ENCODE measurements at regions not wholly inside any gene's neighbourhood (a gene's known extent, or its start where the extent isn't known, plus 50 kb on each side); places are given as distances from the start of the nearest gene placed in this dataset.

- WGBS (ENCODE audit: extremely low coverage, insufficient coverage, insufficient read length) = no CpG with 5 or more reads among the region's 3 CpGs
- H3K4me3 ChIP-seq (ENCODE audit: low read depth, low read length) = no peak overlapping the region
- no peak overlapping the region for H3K23ac ChIP-seq (ENCODE audit: low read length)
- H3K36me3 ChIP-seq (ENCODE audit: control insufficient read depth in 1 of 2, insufficient read depth in 2 of 2, low read length in 2 of 2) = no peaks in the 10 kb centered on the region
- H2BK5ac ChIP-seq (ENCODE audit: low read depth, low read length, poor library complexity) = no peak overlapping the region
- no peaks in the 10 kb centered on the region for H3K79me1 ChIP-seq (ENCODE audit: low read length)
- no peak overlapping the region for H3K14ac ChIP-seq (ENCODE audit: low read length)
- no peaks in the 10 kb centered on the region for H3K27me3 ChIP-seq (ENCODE audit: insufficient read depth, low read length)
- H3K9ac ChIP-seq (ENCODE audit: low read length) = no peak overlapping the region
- H4K91ac ChIP-seq (ENCODE audit: low read depth, low read length) = no peak overlapping the region
- no peak overlapping the region for H3K18ac ChIP-seq (ENCODE audit: low read length)
- H2BK120ac ChIP-seq (ENCODE audit: insufficient read depth, low read length, poor library complexity) = no peak overlapping the region
- H3K27ac ChIP-seq (ENCODE audit: low read depth, low read length) = no peak overlapping the region
- H2AK5ac ChIP-seq (ENCODE audit: low read length) = no peak overlapping the region
- no peaks in the 10 kb centered on the region for H3K9me3 ChIP-seq (ENCODE audit: insufficient read depth, low read depth, low read length)
- peaks cover 0 to 2% of the 10 kb centered on the region in 2 experiments for H3K4me1 ChIP-seq (ENCODE audit: control insufficient read depth in 1 of 2, insufficient read depth in 2 of 2, low read length in 2 of 2)
- H3K4ac ChIP-seq (ENCODE audit: low read depth, low read length) = no peak overlapping the region
- DNase-seq = no peak
- no peak overlapping the region for H3K4me2 ChIP-seq (ENCODE audit: low read length)
- H2BK12ac ChIP-seq (ENCODE audit: low read length) = no peak overlapping the region
- no peaks in the 10 kb centered on the region for H3K79me2 ChIP-seq (ENCODE audit: control insufficient read depth, insufficient read depth, low read length, poor library complexity)
- H4K8ac ChIP-seq (ENCODE audit: low read depth, low read length) = no peak overlapping the region
- no peak overlapping the region for H4K12ac ChIP-seq (ENCODE audit: low read depth, low read length)
- H2AFZ ChIP-seq (ENCODE audit: insufficient read depth, low read length, poor library complexity) = no peak overlapping the region
Observed at GRCh38 chr4:149005191-149005590, 563.0 kb upstream of the NR3C2 start.

GRCh38 chr4:148999924-149000323 lies 557.7 kb upstream of the NR3C2 start:
- no peak overlapping the region for H2BK120ac ChIP-seq (ENCODE audit: insufficient read depth, low read length, poor library complexity)
- no peaks in the 10 kb centered on the region for H3K9me3 ChIP-seq (ENCODE audit: insufficient read depth, low read depth, low read length)
- no peak overlapping the region for H2AK5ac ChIP-seq (ENCODE audit: low read length)
- H3K27ac ChIP-seq (ENCODE audit: low read depth, low read length) = no peak overlapping the region
- H4K12ac ChIP-seq (ENCODE audit: low read depth, low read length) = no peak overlapping the region
- no peak overlapping the region for H3K4ac ChIP-seq (ENCODE audit: low read depth, low read length)
- DNase-seq = no peak
- H4K8ac ChIP-seq (ENCODE audit: low read depth, low read length) = no peak overlapping the region
- no peak overlapping the region for H3K14ac ChIP-seq (ENCODE audit: low read length)
- H3K23ac ChIP-seq (ENCODE audit: low read length) = no peak overlapping the region
- no peak overlapping the region for H3K18ac ChIP-seq (ENCODE audit: low read length)
- H4K91ac ChIP-seq (ENCODE audit: low read depth, low read length) = no peak overlapping the region
- H2BK12ac ChIP-seq (ENCODE audit: low read length) = no peak overlapping the region
- H2AFZ ChIP-seq (ENCODE audit: insufficient read depth, low read length, poor library complexity) = no peak overlapping the region
- H3K4me2 ChIP-seq (ENCODE audit: low read length) = no peak overlapping the region
- no peaks in the 10 kb centered on the region for H3K79me1 ChIP-seq (ENCODE audit: low read length)
- H3K79me2 ChIP-seq (ENCODE audit: control insufficient read depth, insufficient read depth, low read length, poor library complexity) = no peaks in the 10 kb centered on the region
- H3K4me3 ChIP-seq (ENCODE audit: low read depth, low read length) = no peak overlapping the region
- no peak overlapping the region for H2BK5ac ChIP-seq (ENCODE audit: low read depth, low read length, poor library complexity)
- no peaks in the 10 kb centered on the region for H3K36me3 ChIP-seq (ENCODE audit: control insufficient read depth in 1 of 2, insufficient read depth in 2 of 2, low read length in 2 of 2)
- H3K9ac ChIP-seq (ENCODE audit: low read length) = no peak overlapping the region
- no peaks in the 10 kb centered on the region for H3K27me3 ChIP-seq (ENCODE audit: insufficient read depth, low read length)
- H3K4me1 ChIP-seq (ENCODE audit: control insufficient read depth in 1 of 2, insufficient read depth in 2 of 2, low read length in 2 of 2) = no peaks in the 10 kb centered on the region

- H3K9ac ChIP-seq (ENCODE audit: low read length) = no peak overlapping the region
- no CpG with 5 or more reads among the region's 2 CpGs for WGBS (ENCODE audit: extremely low coverage, insufficient coverage, insufficient read length)
- no peak overlapping the region for H4K91ac ChIP-seq (ENCODE audit: low read depth, low read length)
- H3K27me3 ChIP-seq (ENCODE audit: insufficient read depth, low read length) = no peaks in the 10 kb centered on the region
- H3K4ac ChIP-seq (ENCODE audit: low read depth, low read length) = no peak overlapping the region
- peak; percentile 12 to 36 for DNase-seq
- H3K27ac ChIP-seq (ENCODE audit: low read depth, low read length) = no peak overlapping the region
- H3K79me1 ChIP-seq (ENCODE audit: low read length) = no peaks in the 10 kb centered on the region
- no peak overlapping the region for H4K12ac ChIP-seq (ENCODE audit: low read depth, low read length)
- no peaks in the 10 kb centered on the region for H3K36me3 ChIP-seq (ENCODE audit: control insufficient read depth in 1 of 2, insufficient read depth in 2 of 2, low read length in 2 of 2)
- H3K4me3 ChIP-seq (ENCODE audit: low read depth, low read length) = no peak overlapping the region
- H3K79me2 ChIP-seq (ENCODE audit: control insufficient read depth, insufficient read depth, low read length, poor library complexity) = no peaks in the 10 kb centered on the region
- no peaks in the 10 kb centered on the region for H3K4me1 ChIP-seq (ENCODE audit: control insufficient read depth in 1 of 2, insufficient read depth in 2 of 2, low read length in 2 of 2)
- no peak overlapping the region for H3K23ac ChIP-seq (ENCODE audit: low read length)
- H2BK12ac ChIP-seq (ENCODE audit: low read length) = no peak overlapping the region
- H2BK5ac ChIP-seq (ENCODE audit: low read depth, low read length, poor library complexity) = no peak overlapping the region
- H3K18ac ChIP-seq (ENCODE audit: low read length) = no peak overlapping the region
- H3K9me3 ChIP-seq (ENCODE audit: insufficient read depth, low read depth, low read length) = no peaks in the 10 kb centered on the region
- H2AFZ ChIP-seq (ENCODE audit: insufficient read depth, low read length, poor library complexity) = no peak overlapping the region
- H4K8ac ChIP-seq (ENCODE audit: low read depth, low read length) = no peak overlapping the region
- H3K14ac ChIP-seq (ENCODE audit: low read length) = no peak overlapping the region
- H2BK120ac ChIP-seq (ENCODE audit: insufficient read depth, low read length, poor library complexity) = no peak overlapping the region
- no peak overlapping the region for H3K4me2 ChIP-seq (ENCODE audit: low read length)
- H2AK5ac ChIP-seq (ENCODE audit: low read length) = no peak overlapping the region
Observed at GRCh38 chr4:148998719-148999118, 556.5 kb upstream of the NR3C2 start.

- H2BK5ac ChIP-seq (ENCODE audit: low read depth, low read length, poor library complexity) = no peak overlapping the region
- H4K91ac ChIP-seq (ENCODE audit: low read depth, low read length) = no peak overlapping the region
- H3K36me3 ChIP-seq (ENCODE audit: control insufficient read depth in 1 of 2, insufficient read depth in 2 of 2, low read length in 2 of 2) = no peaks in the 10 kb centered on the region
- H3K79me2 ChIP-seq (ENCODE audit: control insufficient read depth, insufficient read depth, low read length, poor library complexity) = no peaks in the 10 kb centered on the region
- H3K23ac ChIP-seq (ENCODE audit: low read length) = no peak overlapping the region
- no peaks in the 10 kb centered on the region for H3K9me3 ChIP-seq (ENCODE audit: insufficient read depth, low read depth, low read length)
- H3K9ac ChIP-seq (ENCODE audit: low read length) = no peak overlapping the region
- no peak overlapping the region for H2BK12ac ChIP-seq (ENCODE audit: low read length)
- no peak overlapping the region for H2BK120ac ChIP-seq (ENCODE audit: insufficient read depth, low read length, poor library complexity)
- H3K4me1 ChIP-seq (ENCODE audit: control insufficient read depth in 1 of 2, insufficient read depth in 2 of 2, low read length in 2 of 2) = no peaks in the 10 kb centered on the region
- H2AFZ ChIP-seq (ENCODE audit: insufficient read depth, low read length, poor library complexity) = no peak overlapping the region
- no peak overlapping the region for H4K12ac ChIP-seq (ENCODE audit: low read depth, low read length)
- H3K27ac ChIP-seq (ENCODE audit: low read depth, low read length) = no peak overlapping the region
- H3K4ac ChIP-seq (ENCODE audit: low read depth, low read length) = no peak overlapping the region
- no peak overlapping the region for H3K18ac ChIP-seq (ENCODE audit: low read length)
- no CpG with 5 or more reads among the region's 1 CpG for WGBS (ENCODE audit: extremely low coverage, insufficient coverage, insufficient read length)
- H2AK5ac ChIP-seq (ENCODE audit: low read length) = no peak overlapping the region
- no peak overlapping the region for H3K4me3 ChIP-seq (ENCODE audit: low read depth, low read length)
- H4K8ac ChIP-seq (ENCODE audit: low read depth, low read length) = no peak overlapping the region
- no peaks in the 10 kb centered on the region for H3K79me1 ChIP-seq (ENCODE audit: low read length)
- DNase-seq = no peak
- H3K4me2 ChIP-seq (ENCODE audit: low read length) = no peak overlapping the region
- no peak overlapping the region for H3K14ac ChIP-seq (ENCODE audit: low read length)
- no peaks in the 10 kb centered on the region for H3K27me3 ChIP-seq (ENCODE audit: insufficient read depth, low read length)
Observed at GRCh38 chr4:148986951-148987350, 544.7 kb upstream of the NR3C2 start.

Data from trophoblast cell (in vitro differentiated cells and primary cell).